ENCODE measurements at regions not wholly inside any gene's neighbourhood (a gene's known extent, or its start where the extent isn't known, plus 50 kb on each side); places are given as distances from the start of the nearest gene placed in this dataset.

DNA sequence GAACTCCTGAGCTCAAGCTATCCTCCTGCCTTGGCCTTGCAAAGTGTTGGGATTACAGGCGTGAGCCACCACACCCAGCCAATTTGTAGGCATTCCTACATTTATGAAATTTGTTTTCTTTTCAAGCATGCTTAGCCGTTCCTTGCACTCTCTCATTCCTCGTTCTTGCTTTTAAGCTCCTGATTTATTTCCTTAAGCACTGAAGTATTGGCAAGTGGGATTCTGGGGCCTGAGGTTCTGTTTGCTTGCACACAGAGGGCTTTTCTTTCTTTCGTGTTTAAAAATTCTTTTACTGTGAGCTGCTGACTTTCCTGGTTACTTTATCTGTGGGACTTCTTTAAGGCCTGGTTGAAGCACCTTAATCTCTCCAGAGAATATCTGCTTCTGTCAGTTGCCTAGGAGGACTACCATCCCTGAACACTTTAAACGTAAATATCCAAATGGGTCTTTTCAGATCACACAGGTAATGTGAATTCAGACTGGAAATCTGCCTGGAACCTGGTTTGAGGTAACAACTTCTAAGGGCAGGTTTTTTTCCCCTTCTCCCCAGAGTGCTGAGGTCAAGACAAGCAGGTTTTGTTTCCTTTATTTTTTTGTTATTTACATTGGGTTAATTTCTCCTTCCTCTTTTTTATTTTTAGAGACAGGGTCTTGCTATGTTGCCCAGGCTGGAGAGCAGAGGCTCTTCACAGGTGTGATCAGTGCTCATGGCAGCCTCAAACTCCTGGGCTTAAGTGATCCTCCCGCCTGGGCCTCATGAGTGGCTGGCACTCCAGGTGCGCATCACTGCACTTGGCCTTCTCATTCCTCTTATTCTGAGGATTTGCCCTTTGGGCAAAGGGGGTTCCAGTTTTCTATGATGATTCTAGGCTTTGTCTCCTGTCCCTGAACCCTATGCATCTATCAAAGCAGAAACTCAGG, 102.9 kb downstream of the PFKFB3 start:
- Mint-ChIP-seq H3K4me1 (ENCODE audit: low read depth) (peaks cover 7% of the 10 kb centered on the region), H3K27me3 (no peaks in the 10 kb centered on the region), H3K4me3 (no peak overlapping the region), H3K9me3 (peaks cover 3% of the 10 kb centered on the region), H3K36me3 (ENCODE audit: low read depth) (peaks cover 5% of the 10 kb centered on the region), H3K27ac (no peak overlapping the region)
- no peak for DNase-seq

DNA sequence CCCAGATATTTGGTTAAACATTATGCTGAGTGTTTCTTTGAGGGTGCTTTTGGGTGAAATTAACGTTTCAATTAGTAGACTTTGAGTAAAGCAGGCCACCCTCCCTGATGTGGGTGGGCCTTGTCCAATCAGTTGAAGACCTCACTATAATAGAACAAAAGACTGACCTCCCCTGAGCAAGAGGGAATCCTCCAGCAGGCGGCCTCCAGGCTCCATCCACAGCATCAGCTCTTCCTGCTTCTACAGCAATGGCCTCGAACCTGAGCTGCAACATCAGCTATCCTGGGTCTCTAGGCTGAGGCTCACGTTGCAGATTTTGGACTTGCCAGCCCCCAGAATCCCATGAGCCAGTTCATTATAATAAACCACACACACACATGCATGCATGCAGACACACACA, 104.2 kb downstream of the PFKFB3 start:
- Mint-ChIP-seq H3K27ac (no peak overlapping the region), H3K36me3 (ENCODE audit: low read depth) (peaks cover 5% of the 10 kb centered on the region), H3K4me1 (ENCODE audit: low read depth) (peaks cover 8% of the 10 kb centered on the region), H3K4me3 (no peak overlapping the region), H3K9me3 (no peaks in the 10 kb centered on the region), H3K27me3 (no peaks in the 10 kb centered on the region)
- no peak for DNase-seq

DNA sequence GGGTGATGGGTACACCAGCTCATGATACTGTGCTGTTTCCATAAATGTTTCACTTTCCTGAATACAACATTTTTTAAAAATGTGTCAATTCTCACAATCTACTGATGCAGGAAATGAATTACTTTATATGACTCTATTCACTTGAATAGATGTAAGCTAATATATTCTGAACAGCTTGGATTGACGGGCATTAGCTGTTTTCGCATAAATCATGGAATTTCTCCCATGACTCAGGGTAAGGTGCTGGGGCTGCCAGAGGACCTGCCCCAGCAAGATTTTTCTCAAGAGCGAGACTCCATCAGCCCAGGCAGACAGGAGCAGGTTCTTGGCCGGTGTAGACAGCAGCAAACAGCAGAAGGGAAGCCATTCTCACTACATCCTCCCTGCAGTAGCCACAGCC, 107.1 kb downstream of the PFKFB3 start:
- Mint-ChIP-seq H3K27me3 (no peaks in the 10 kb centered on the region), H3K36me3 (ENCODE audit: low read depth) (peaks cover 5% of the 10 kb centered on the region), H3K9me3 (no peaks in the 10 kb centered on the region), H3K4me3 (no peak overlapping the region), H3K27ac (no peak overlapping the region), H3K4me1 (ENCODE audit: low read depth) (peaks cover 8% of the 10 kb centered on the region)
- no peak for DNase-seq

DNA sequence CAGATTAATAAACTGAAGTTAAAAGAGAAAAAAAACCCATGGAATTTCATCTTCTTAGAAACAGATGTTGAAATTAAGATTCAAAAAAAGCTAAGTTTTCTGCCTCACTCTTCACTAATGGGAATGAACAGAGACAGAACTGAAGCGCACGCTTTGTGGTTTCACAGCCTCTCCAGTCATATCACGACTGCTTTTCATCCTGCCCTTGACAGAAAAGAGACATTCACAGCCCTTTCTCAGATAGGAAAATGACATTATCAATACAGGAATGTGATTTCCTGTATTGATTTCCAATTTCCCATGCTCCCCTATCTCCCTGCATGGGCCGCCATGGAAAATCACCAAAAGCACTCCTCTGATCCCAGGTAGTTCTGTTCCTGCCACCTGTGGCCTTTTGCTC, 108.2 kb downstream of the PFKFB3 start:
- peaks cover 5% of the 10 kb centered on the region for H3K36me3 Mint-ChIP-seq (ENCODE audit: low read depth)
- H3K4me3 Mint-ChIP-seq, result no peak overlapping the region
- H3K9me3 Mint-ChIP-seq, result no peaks in the 10 kb centered on the region
- DNase-seq, result no peak
- H3K27me3 Mint-ChIP-seq, result no peaks in the 10 kb centered on the region
- H3K4me1 Mint-ChIP-seq (ENCODE audit: low read depth), result peaks cover 8% of the 10 kb centered on the region
- H3K27ac Mint-ChIP-seq, result no peak overlapping the region

DNA sequence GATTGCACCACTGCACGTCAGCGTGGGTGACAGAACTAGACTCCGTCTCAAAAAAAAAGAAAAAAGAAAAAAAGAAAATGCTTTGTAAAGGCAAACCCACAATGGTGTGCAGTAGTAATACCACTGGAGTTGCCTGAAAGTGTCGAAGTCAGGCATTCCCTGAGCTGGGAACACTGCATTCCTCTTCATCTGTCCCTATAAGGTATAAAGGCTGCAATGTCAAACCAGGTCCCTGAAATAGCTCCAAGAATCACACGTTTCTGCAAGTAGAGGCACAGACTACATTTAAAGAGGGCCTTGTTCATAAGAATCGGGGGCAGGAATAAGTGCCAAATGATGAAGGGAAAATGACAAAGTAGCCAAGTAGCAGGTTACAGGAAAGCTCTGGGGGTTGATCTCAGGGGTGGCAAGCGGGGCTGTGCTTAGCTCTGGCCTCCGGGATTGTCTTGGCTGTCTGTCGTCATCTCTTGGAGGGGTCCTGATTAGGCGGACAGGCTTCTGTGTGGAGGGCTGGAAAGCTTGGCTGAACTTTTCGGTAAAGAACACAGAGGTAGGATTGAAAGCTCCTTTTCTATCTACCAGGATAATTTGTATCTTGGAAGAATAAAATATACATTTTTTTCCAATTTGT, 109.1 kb downstream of the PFKFB3 start:
- Mint-ChIP-seq H3K27me3 (no peaks in the 10 kb centered on the region), H3K27ac (no peak overlapping the region), H3K36me3 (ENCODE audit: low read depth) (peaks cover 4% of the 10 kb centered on the region), H3K4me3 (no peak overlapping the region), H3K4me1 (ENCODE audit: low read depth) (peaks cover 8% of the 10 kb centered on the region), H3K9me3 (no peaks in the 10 kb centered on the region)
- DNase-seq, result no peak

DNA sequence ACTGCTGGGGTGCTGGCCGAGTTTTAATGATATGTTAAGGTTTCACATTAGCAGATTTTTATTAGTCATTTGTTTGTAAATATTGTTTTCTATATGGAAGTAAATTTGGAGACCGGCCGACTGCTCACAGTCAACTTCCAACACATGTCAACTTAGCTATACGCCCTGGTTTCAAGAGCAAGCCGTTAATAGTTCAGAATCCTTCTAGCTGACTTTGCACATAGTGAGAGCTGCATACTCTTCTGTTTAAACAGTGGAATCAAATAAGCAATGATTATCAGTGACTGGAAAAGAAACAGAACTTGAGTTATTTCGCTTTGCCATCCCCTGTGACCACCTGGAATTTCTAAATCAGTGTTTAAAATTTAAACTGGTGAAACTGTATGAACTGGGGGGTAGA, 109.9 kb downstream of the PFKFB3 start:
- Mint-ChIP-seq H3K4me1 (ENCODE audit: low read depth) (peaks cover 8% of the 10 kb centered on the region), H3K27ac (no peak overlapping the region), H3K27me3 (no peaks in the 10 kb centered on the region), H3K36me3 (ENCODE audit: low read depth) (no peaks in the 10 kb centered on the region), H3K4me3 (no peak overlapping the region), H3K9me3 (no peaks in the 10 kb centered on the region)
- no peak for DNase-seq

DNA sequence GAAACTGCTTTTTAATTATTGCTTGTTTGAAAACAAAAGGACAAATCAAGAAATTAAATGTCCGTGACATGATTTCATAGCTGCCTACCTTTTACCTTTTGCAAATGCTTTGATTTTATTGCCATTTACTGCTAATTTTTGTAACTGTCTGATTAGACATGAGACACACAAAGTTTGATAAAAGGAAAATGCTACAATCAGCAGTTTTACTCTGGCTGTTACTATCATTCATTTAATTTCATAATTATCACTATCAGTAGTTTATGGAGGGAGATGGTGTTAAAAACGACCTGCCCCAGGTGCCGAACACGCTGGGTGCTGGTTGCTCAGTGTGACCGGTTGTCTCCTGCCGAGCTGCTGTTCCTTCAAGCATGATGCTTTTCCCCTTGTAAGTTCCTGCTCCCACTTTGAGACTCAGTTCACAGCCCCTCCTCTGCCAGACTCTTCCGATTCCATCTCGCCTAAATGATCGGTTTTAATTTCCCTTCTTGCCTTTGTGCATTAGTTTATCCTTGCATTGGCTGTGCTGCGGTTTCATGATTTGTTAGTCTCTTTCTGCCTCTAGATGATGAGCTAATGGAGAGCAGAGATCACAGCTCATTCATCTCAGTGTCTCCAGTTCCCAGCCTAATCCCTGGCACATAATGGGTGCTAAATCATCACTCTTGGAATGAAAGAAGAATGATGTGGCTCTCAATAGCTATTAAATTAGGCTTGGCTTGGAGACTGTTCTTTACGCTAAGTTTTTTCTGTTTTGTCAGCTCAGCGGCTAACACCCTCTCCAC, 110.6 kb downstream of the PFKFB3 start:
- Mint-ChIP-seq H3K36me3 (ENCODE audit: low read depth) (no peaks in the 10 kb centered on the region), H3K4me3 (no peak overlapping the region), H3K9me3 (no peaks in the 10 kb centered on the region), H3K27me3 (no peaks in the 10 kb centered on the region), H3K4me1 (ENCODE audit: low read depth) (peaks cover 8% of the 10 kb centered on the region), H3K27ac (no peak overlapping the region)
- no peak for DNase-seq

DNA sequence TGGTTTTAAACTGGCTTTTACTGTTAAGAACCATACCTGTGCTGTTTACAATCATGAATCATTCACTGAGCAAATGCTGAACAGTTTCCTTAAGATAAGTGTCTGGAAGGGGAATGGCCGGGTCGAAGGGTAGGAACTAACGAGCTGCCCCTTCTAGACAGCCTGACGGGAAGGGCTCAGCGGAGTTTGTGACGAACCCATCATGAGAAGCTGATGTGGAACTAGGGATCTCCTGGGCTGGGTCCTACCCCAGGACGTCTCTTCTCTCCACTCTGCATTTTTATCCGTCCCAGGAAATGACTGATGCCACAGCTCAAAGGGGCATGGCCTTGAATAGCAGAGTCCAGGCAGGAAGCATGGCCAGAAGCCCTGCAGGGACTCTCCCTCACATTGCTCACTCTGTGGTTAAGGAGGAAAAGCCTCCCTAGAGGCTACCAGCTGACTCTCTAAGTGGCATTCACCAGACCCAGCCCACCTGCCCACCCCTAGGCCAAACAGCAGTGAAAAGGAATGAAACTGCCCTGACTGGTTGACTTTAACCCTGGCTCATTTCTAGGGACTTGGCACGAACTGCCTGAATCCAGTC, 112.0 kb downstream of the PFKFB3 start:
- Mint-ChIP-seq H3K36me3 (ENCODE audit: low read depth) (peaks cover 3% of the 10 kb centered on the region), H3K27me3 (no peaks in the 10 kb centered on the region), H3K4me1 (ENCODE audit: low read depth) (peaks cover 8% of the 10 kb centered on the region), H3K27ac (no peak overlapping the region), H3K4me3 (no peak overlapping the region), H3K9me3 (no peaks in the 10 kb centered on the region)
- no peak for DNase-seq

DNA sequence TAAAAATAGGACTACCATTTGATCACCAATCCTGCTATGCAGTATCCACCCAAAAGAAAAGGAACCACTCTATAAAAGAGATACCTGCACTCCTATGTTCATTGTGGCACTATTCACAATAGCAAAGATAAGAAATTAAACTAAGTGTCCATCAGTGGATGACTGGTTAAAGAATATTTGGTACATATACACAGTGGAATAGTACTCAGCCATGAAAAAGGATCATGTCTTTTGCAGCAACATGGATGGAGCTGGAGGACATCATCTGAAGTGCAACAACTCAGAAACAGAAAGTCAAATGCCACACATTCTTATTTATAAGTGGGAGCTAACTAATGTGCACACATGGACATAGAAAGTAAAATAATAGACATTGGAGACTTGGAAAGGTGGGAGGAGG, 116.4 kb downstream of the PFKFB3 start:
- Mint-ChIP-seq H3K27ac (no peak overlapping the region), H3K36me3 (ENCODE audit: low read depth) (peaks cover 3% of the 10 kb centered on the region), H3K4me3 (no peak overlapping the region), H3K9me3 (no peaks in the 10 kb centered on the region), H3K27me3 (no peaks in the 10 kb centered on the region), H3K4me1 (ENCODE audit: low read depth) (no peaks in the 10 kb centered on the region)
- no peak for DNase-seq

DNA sequence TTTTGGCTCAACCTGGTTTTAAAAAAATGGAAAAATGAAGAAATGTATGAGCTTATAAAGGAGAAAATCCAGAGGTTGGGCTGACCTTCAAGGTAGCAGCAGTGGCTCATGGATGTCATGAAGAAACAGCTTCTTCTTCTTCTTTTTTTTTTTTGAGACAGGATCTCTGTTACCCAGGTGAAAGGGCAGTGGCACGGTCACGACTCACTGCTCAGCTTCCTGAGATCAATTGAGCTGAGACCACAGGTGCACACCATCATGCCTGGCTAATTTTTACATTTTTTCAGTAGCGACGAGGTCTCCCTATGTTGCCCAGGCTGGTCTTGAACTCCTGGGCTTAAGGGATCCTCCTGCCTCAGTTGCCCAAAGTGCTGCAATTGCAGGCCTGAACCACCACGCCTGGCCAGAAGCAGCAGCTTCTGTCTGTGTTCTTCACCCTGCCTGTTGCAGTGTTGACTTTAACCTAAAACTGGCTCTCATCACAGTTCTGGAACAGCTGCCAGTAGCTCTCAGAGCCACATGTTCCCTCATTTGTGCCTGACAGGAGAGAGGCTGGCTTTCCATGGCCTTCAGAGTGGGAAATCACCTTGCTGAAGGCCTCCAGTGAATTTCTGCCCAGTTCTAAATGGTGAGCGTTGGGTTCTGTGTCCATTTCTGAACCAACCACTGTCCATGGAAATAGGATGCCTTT, 117.7 kb downstream of the PFKFB3 start:
- no peak for DNase-seq
- no peak overlapping the region for H3K27ac Mint-ChIP-seq

DNA sequence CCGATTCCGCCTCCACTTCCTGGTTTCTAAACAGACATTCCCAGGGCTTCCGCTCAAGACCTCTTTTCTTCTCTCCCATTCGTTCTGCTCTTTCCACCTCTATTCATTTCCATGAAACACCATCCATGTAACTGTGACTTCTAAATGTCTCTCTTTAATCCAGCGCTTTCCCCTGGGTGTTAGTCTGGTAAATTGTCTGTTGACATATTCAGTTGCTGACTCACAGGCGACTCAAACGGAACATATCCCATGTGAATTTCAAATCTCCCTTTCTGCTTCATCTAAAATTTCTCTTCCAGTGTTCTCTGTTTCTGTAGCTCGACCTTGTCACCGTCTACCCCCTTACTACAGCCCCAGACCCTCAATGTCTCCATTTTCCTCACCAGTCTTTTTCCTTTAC, 119.1 kb downstream of the PFKFB3 start:
- peaks cover 6% of the 10 kb centered on the region for H3K36me3 Mint-ChIP-seq (ENCODE audit: low read depth)
- H3K4me1 Mint-ChIP-seq (ENCODE audit: low read depth), result no peaks in the 10 kb centered on the region
- no peak for DNase-seq
- no peaks in the 10 kb centered on the region for H3K9me3 Mint-ChIP-seq
- H3K27me3 Mint-ChIP-seq, result no peaks in the 10 kb centered on the region
- H3K4me3 Mint-ChIP-seq, result no peak overlapping the region
- no peak overlapping the region for H3K27ac Mint-ChIP-seq

More for the DNA sequence above, 117.7 kb downstream of the PFKFB3 start:
- H3K4me3 Mint-ChIP-seq, result no peak overlapping the region
- peaks cover 3% of the 10 kb centered on the region for H3K36me3 Mint-ChIP-seq (ENCODE audit: low read depth)
- H3K27me3 Mint-ChIP-seq, result no peaks in the 10 kb centered on the region
- H3K9me3 Mint-ChIP-seq, result no peaks in the 10 kb centered on the region
- H3K4me1 Mint-ChIP-seq (ENCODE audit: low read depth), result no peaks in the 10 kb centered on the region

DNA sequence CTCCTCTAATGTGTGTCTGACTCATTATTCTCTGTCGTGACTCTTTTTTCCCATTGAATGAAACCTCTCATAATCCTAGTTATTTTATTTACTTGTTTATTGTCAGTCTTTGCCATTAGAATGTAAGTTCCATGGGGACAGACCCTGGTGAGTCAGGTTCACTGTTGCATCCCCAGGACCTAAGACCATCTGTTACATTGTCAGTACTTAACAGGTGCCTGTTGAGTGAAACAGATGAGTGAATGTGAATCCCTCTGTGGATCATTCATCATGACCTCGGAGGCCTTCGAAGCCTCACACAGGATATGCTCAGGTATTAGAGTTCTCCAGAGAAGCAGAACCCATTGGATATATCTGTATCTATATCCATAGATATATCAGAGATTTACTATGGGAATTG, 120.1 kb downstream of the PFKFB3 start:
- no peaks in the 10 kb centered on the region for H3K9me3 Mint-ChIP-seq
- peaks cover 13% of the 10 kb centered on the region for H3K36me3 Mint-ChIP-seq (ENCODE audit: low read depth)
- no peaks in the 10 kb centered on the region for H3K27me3 Mint-ChIP-seq
- DNase-seq, result no peak
- H3K27ac Mint-ChIP-seq, result no peak overlapping the region
- H3K4me1 Mint-ChIP-seq (ENCODE audit: low read depth), result no peaks in the 10 kb centered on the region
- no peak overlapping the region for H3K4me3 Mint-ChIP-seq

DNA sequence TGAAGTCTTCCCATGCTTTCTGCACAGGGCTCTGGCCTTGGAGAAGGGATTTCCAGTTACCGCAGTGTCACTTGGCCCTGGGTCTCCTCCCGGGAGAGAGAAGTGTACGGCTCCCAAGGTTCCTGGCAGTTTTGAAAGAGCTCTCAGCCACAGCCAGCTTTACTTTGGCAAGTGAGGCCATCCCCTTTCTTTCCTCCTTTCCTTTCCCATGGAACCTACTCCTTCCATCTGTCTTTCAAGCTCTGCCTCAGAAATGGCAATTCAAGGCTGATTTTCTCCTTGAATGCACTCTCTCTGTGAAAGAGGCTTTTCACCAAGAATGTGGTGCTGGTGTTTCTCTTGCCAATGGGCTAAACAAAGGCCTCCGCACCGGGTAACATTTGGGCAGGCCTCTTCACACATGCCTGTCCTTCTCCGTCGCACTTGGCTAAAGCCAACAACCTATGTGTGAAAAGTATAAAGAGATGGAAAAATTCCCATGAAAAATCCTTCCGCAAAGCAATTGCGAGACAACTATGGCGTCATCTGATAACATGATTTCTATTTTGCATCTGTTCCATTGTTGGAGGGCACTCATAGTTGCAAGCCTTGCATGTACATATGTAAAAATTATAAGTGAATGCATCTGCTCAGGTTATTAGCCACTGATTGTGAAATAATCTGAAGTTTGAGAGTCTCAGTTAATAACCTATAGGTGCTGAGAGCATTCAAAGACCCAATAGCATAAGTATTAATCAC, 125.4 kb downstream of the PFKFB3 start:
- no peaks in the 10 kb centered on the region for H3K27me3 Mint-ChIP-seq
- no peak for DNase-seq
- peaks cover 19% of the 10 kb centered on the region for H3K36me3 Mint-ChIP-seq (ENCODE audit: low read depth)
- H3K4me3 Mint-ChIP-seq, result no peak overlapping the region
- peaks cover 6% of the 10 kb centered on the region for H3K9me3 Mint-ChIP-seq
- H3K4me1 Mint-ChIP-seq (ENCODE audit: low read depth), result no peaks in the 10 kb centered on the region
- H3K27ac Mint-ChIP-seq, result no peak overlapping the region

All from activated T-cell treated with anti-CD3 and anti-CD28 coated beads, Interleukin-2, amount 50 U/mL, for 24 hours (primary cell).